Transverse colon (tissue), 4 donors: ENCODE measurements at regions not wholly inside any gene's neighbourhood (a gene's known extent, or its start where the extent isn't known, plus 50 kb on each side); places are given as distances from the start of the nearest gene placed in this dataset.

Source experiments
- EP300 ChIP-seq: sonication (generic); formaldehyde crosslinking; IDR thresholded peaks from one replicate; pipeline ENCODE4 v1.6.1; 2017; ENCODE audit warnings: antibody characterized with exemption, low read depth
- POLR2AphosphoS5 ChIP-seq, 3 donors: sonication (generic); formaldehyde crosslinking; IDR thresholded peaks; one replicate each; pipeline ENCODE4 v1.6.1; 2016; ENCODE audit warnings: antibody characterized with exemption in 3 of 3
- TF ChIP-seq, protein P1 (sequence below), 5 experiments: fragments of 200-600 bp in 3 of 5; fragments of 450-650 bp in 2 of 5; sonication (generic) in 3 of 5; IDR thresholded peaks; 1 replicate in 2 of 5; 2 replicates in 3 of 5; pipeline ENCODE4 v1.5.1; 2016 to 2017; ENCODE audit warnings: antibody characterized with exemption in 5 of 5, inconsistent platforms in 3 of 5, mild to moderate bottlenecking in 2 of 5, moderate library complexity in 1 of 5

DNA sequence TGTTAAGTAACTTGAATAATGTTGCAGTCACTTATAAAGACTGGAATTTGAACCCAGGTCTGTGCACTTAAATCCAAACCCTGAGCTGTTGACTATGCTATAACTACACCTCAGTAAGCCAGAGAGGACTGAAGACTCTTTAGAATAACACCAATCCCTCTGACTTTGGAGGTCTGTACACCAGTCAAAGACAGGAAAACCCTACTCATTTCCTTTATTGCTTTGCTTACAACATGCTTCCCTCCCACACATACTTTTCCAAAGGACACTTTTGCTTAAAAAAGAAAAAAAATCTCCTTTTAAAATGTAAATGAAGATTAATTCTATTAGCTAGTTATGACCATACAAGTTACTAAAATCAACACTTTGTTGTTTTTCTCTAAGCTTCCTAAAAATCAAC, 184.7 kb upstream of the KCTD7 start:
- TF ChIP-seq, protein P1, sequence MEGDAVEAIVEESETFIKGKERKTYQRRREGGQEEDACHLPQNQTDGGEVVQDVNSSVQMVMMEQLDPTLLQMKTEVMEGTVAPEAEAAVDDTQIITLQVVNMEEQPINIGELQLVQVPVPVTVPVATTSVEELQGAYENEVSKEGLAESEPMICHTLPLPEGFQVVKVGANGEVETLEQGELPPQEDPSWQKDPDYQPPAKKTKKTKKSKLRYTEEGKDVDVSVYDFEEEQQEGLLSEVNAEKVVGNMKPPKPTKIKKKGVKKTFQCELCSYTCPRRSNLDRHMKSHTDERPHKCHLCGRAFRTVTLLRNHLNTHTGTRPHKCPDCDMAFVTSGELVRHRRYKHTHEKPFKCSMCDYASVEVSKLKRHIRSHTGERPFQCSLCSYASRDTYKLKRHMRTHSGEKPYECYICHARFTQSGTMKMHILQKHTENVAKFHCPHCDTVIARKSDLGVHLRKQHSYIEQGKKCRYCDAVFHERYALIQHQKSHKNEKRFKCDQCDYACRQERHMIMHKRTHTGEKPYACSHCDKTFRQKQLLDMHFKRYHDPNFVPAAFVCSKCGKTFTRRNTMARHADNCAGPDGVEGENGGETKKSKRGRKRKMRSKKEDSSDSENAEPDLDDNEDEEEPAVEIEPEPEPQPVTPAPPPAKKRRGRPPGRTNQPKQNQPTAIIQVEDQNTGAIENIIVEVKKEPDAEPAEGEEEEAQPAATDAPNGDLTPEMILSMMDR (IDR thresholded peaks at IDR 0.05), result no peak
- TF ChIP-seq EP300 (no peak), POLR2AphosphoS5 (IDR thresholded peaks at IDR 0.05) (no peak)
